Neural progenitor cell (in vitro differentiated cells): ENCODE measurements at regions not wholly inside any gene's neighbourhood (a gene's known extent, or its start where the extent isn't known, plus 50 kb on each side); places are given as distances from the start of the nearest gene placed in this dataset.

ENCODE experiments used
- EZH2 ChIP-seq: fragments of 200-600 bp; sonication (generic); IDR thresholded peaks from 2 replicates; pipeline ENCODE4 v1.6.1; 2017; ENCODE audit warnings: antibody characterized with exemption, mild to moderate bottlenecking, moderate library complexity
- TF ChIP-seq, protein P1 (sequence below): fragments of 200-600 bp; sonication (generic); IDR thresholded peaks from 2 replicates; pipeline ENCODE4 v1.5.1; 2017; ENCODE audit warnings: antibody characterized with exemption, mild to moderate bottlenecking

DNA sequence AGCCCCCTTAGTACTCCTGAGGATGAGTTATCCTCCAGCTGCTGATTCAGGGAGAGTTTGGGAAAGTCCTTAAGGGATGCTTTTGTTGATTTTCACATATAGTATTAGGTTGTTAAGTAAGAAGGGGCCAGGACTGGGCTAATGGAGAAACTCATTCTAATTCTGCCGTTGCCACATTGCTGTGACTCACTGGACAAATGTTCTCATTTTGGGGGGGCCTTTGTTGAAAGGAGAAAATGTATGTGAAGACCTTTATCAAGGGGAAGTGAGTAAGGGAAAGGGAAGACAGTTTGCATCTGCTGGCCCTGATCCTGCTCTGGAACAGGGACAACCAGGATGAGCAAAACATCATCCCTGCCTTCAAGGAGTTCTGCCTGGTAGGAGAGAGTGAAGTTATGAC is 123.2 kb upstream of the FGGY start:
- TF ChIP-seq, protein P1, sequence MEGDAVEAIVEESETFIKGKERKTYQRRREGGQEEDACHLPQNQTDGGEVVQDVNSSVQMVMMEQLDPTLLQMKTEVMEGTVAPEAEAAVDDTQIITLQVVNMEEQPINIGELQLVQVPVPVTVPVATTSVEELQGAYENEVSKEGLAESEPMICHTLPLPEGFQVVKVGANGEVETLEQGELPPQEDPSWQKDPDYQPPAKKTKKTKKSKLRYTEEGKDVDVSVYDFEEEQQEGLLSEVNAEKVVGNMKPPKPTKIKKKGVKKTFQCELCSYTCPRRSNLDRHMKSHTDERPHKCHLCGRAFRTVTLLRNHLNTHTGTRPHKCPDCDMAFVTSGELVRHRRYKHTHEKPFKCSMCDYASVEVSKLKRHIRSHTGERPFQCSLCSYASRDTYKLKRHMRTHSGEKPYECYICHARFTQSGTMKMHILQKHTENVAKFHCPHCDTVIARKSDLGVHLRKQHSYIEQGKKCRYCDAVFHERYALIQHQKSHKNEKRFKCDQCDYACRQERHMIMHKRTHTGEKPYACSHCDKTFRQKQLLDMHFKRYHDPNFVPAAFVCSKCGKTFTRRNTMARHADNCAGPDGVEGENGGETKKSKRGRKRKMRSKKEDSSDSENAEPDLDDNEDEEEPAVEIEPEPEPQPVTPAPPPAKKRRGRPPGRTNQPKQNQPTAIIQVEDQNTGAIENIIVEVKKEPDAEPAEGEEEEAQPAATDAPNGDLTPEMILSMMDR, result no peak
- no peak for TF ChIP-seq EZH2
